Endodermal cell (in vitro differentiated cells): ENCODE measurements at regions not wholly inside any gene's neighbourhood (a gene's known extent, or its start where the extent isn't known, plus 50 kb on each side); places are given as distances from the start of the nearest gene placed in this dataset.

Experiments
- DNase-seq: peaks from one replicate; pipeline ENCODE4 v3.0.0-alpha.2; 2017
- H3K27ac ChIP-seq: 2 replicates; pipeline ENCODE4 v1.5.1; 2013; ENCODE audit warnings: mild to moderate bottlenecking, low read depth, low read length, moderate library complexity
- H3K27me3 ChIP-seq: 2 replicates; pipeline ENCODE4 v1.6.1; 2013; ENCODE audit warnings: mild to moderate bottlenecking, low read length, moderate library complexity; ENCODE audit not compliant: insufficient read depth, control insufficient read depth, poor library complexity, severe bottlenecking
- H3K36me3 ChIP-seq: 2 replicates; pipeline ENCODE4 v1.7.0; 2013; ENCODE audit warnings: mild to moderate bottlenecking, low read length, moderate library complexity; ENCODE audit not compliant: control insufficient read depth, insufficient read depth
- H3K4me1 ChIP-seq: one replicate; pipeline ENCODE4 v1.7.0; 2013; ENCODE audit warnings: low read length; ENCODE audit not compliant: control insufficient read depth, insufficient read depth
- H3K4me3 ChIP-seq: 2 replicates; pipeline ENCODE4 v1.5.1; 2013; ENCODE audit warnings: mild to moderate bottlenecking, low read length, moderate library complexity
- H3K9ac ChIP-seq: 2 replicates; pipeline ENCODE4 v1.6.1; 2013; ENCODE audit warnings: mild to moderate bottlenecking, low read length, moderate library complexity; ENCODE audit not compliant: poor library complexity, severe bottlenecking; ENCODE audit errors: extremely low read depth
- H3K9me3 ChIP-seq: 2 replicates; pipeline ENCODE4 v1.6.1; 2013; ENCODE audit warnings: mild to moderate bottlenecking, low read length, moderate library complexity; ENCODE audit not compliant: control insufficient read depth
- H3K27ac Mint-ChIP-seq: 2 replicates; pipeline ENCODE4 v1.8.0; 2020; ENCODE audit warnings: mixed read lengths
- H3K27me3 Mint-ChIP-seq: 2 replicates; pipeline ENCODE4 v1.8.0; 2021; ENCODE audit warnings: mild to moderate bottlenecking, mixed read lengths; ENCODE audit not compliant: insufficient read depth
- H3K36me3 Mint-ChIP-seq: 2 replicates; pipeline ENCODE4 v1.8.0; 2020; ENCODE audit warnings: low read depth, mixed read lengths
- H3K4me1 Mint-ChIP-seq: 2 replicates; pipeline ENCODE4 v1.8.0; 2020; ENCODE audit warnings: mixed read lengths
- H3K4me3 Mint-ChIP-seq: 2 replicates; pipeline ENCODE4 v1.8.0; 2020; ENCODE audit warnings: mild to moderate bottlenecking, moderate library complexity, mixed read lengths
- H3K9me3 Mint-ChIP-seq: 2 replicates; pipeline ENCODE4 v1.8.0; 2020; ENCODE audit warnings: mild to moderate bottlenecking, mixed read lengths
- CTCF ChIP-seq: fragments of 200-600 bp; sonication (generic); conservative IDR thresholded peaks from 2 replicates; pipeline ENCODE4 v1.5.0; 2021; ENCODE audit warnings: antibody characterized with exemption, mild to moderate bottlenecking
- WGBS, 2 experiments: methylation state at CpG; one replicate each; pipeline versions ENCODE4 v1.1.5 to v1.1.7; 2013; ENCODE audit warnings: missing lambda C conversion rate in 2 of 2, mixed read lengths in 1 of 2; ENCODE audit not compliant: insufficient coverage in 1 of 2, insufficient read length in 1 of 2; 5-methylcytosine and 5-hydroxymethylcytosine counted together

- Mint-ChIP-seq H3K4me1 (peaks cover under 1% of the 10 kb centered on the region), H3K27me3 (no peaks in the 10 kb centered on the region), H3K9me3 (no peaks in the 10 kb centered on the region), H3K4me3 (no peak overlapping the region), H3K27ac (peak overlapping the region; percentile 56), H3K36me3 (peaks cover 24% of the 10 kb centered on the region)
- Histone ChIP-seq H3K27ac (no peak overlapping the region), H3K27me3 (no peaks in the 10 kb centered on the region), H3K9ac (no peak overlapping the region), H3K9me3 (no peaks in the 10 kb centered on the region), H3K36me3 (peaks cover 38% of the 10 kb centered on the region), H3K4me3 (no peak overlapping the region), H3K4me1 (no peaks in the 10 kb centered on the region)
- WGBS, 2 experiments: 86 to 92% methylated on average over 2 to 3 of the region's 3 CpGs
- TF ChIP-seq CTCF: no peak
- no peak for DNase-seq
Measured at GRCh38 chr1:206411321-206411720, 59.0 kb upstream of the IKBKE start.

- Mint-ChIP-seq H3K4me3 (no peak overlapping the region), H3K27ac (no peak overlapping the region)
- 81 to 91% methylated on average over 4 to 6 of the region's 6 CpGs for WGBS, 2 experiments
Measured at GRCh38 chr1:206415942-206416341, 54.3 kb upstream of the IKBKE start.

GRCh38 chr1:206417774-206418614, 52.3 kb upstream of the IKBKE start:
- H3K27ac ChIP-seq: no peak overlapping the region
- 95 to 96% methylated on average over 3 to 7 of the region's 7 CpGs for WGBS, 2 experiments
- peaks cover 69% of the 10 kb centered on the region for H3K36me3 ChIP-seq
- H3K27ac Mint-ChIP-seq: no peak overlapping the region
- no peak overlapping the region for H3K4me3 Mint-ChIP-seq
- TF ChIP-seq CTCF: no peak
- H3K27me3 ChIP-seq: no peaks in the 10 kb centered on the region
- no peaks in the 10 kb centered on the region for H3K27me3 Mint-ChIP-seq
- no peak overlapping the region for H3K9ac ChIP-seq
- DNase-seq: no peak
- peaks cover 15% of the 10 kb centered on the region for H3K4me1 Mint-ChIP-seq
- no peaks in the 10 kb centered on the region for H3K9me3 Mint-ChIP-seq
- H3K36me3 Mint-ChIP-seq: peaks cover 50% of the 10 kb centered on the region
- no peak overlapping the region for H3K4me3 ChIP-seq
- H3K4me1 ChIP-seq: no peaks in the 10 kb centered on the region
- no peaks in the 10 kb centered on the region for H3K9me3 ChIP-seq

More at GRCh38 chr1:206415942-206416341, 54.3 kb upstream of the IKBKE start:
- no peaks in the 10 kb centered on the region for H3K27me3 ChIP-seq
- H3K36me3 ChIP-seq: peaks cover 71% of the 10 kb centered on the region
- H3K9ac ChIP-seq: no peak overlapping the region
- Mint-ChIP-seq H3K36me3 (peaks cover 45% of the 10 kb centered on the region), H3K27me3 (no peaks in the 10 kb centered on the region), H3K9me3 (no peaks in the 10 kb centered on the region), H3K4me1 (peaks cover 10% of the 10 kb centered on the region)
- H3K9me3 ChIP-seq: no peaks in the 10 kb centered on the region
- no peak for TF ChIP-seq CTCF
- no peak for DNase-seq
- H3K4me3 ChIP-seq: no peak overlapping the region
- no peak overlapping the region for H3K27ac ChIP-seq
- no peaks in the 10 kb centered on the region for H3K4me1 ChIP-seq
